ENCODE measurements at regions not wholly inside any gene's neighbourhood (a gene's known extent, or its start where the extent isn't known, plus 50 kb on each side); places are given as distances from the start of the nearest gene placed in this dataset.
"Not testable (repeated sequence)": the region's sequence is repeated elsewhere in the genome, so short reads cannot be mapped to it uniquely, and the experiment has no call there.

DNA sequence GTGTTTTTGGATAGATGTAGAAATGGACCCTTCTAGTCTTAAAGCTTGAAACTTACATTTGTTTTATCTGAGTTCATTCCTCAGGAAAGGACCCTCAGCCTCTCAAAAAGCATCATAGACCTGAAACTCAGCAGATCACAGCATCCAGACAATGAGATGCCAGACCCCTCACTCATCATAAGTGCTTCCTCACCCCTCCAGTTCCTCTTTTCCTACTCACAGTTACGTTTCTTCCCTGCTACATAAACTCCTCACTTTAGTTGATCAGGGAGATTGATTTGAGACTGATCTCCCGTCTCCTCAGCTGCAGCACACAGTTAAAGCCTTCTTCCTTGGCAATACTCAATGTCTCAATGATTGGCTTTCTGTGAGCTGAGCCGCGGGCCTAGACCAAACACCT is 282.0 kb downstream of the FAM72C start:
- 50% methylated on average over 1 of the region's 4 CpGs for WGBS (ENCODE audit: insufficient coverage)
- Histone ChIP-seq H3K27me3 (ENCODE audit: control insufficient read depth, insufficient read depth, low read length) (peaks cover 37% of the 10 kb centered on the region), H3K36me3 (ENCODE audit: control insufficient read depth, insufficient read depth, low read length) (no peaks in the 10 kb centered on the region), H3K4me1 (ENCODE audit: control insufficient read depth, insufficient read depth, low read length) (no peaks in the 10 kb centered on the region), H3K9me3 (ENCODE audit: control insufficient read depth, insufficient read depth, low read length) (no peaks in the 10 kb centered on the region), H3K27ac (ENCODE audit: low read depth, low read length) (no peak overlapping the region), H3K4me3 (ENCODE audit: low read depth, low read length) (no peak overlapping the region)
- no peak for DNase-seq (ENCODE audit: low read depth in 4 of 6, low spot score in 6 of 6)

- H3K27me3 ChIP-seq (ENCODE audit: control insufficient read depth, insufficient read depth, low read length): peaks cover 2% of the 10 kb centered on the region
- H3K36me3 ChIP-seq (ENCODE audit: control insufficient read depth, insufficient read depth, low read length): no peaks in the 10 kb centered on the region
- H3K9me3 ChIP-seq (ENCODE audit: control insufficient read depth, insufficient read depth, low read length): no peaks in the 10 kb centered on the region
- WGBS (ENCODE audit: insufficient coverage): 87% methylated on average over 14 of the region's 14 CpGs
- no peak overlapping the region for H3K4me3 ChIP-seq (ENCODE audit: low read depth, low read length)
- no peaks in the 10 kb centered on the region for H3K4me1 ChIP-seq (ENCODE audit: control insufficient read depth, insufficient read depth, low read length)
- no peak overlapping the region for H3K27ac ChIP-seq (ENCODE audit: low read depth, low read length)
- DNase-seq (ENCODE audit: low read depth in 4 of 6, low spot score in 6 of 6): no peak
These were observed 291.5 kb downstream of the FAM72C start for GRCh38 chr1:143680304-143680703.

DNA sequence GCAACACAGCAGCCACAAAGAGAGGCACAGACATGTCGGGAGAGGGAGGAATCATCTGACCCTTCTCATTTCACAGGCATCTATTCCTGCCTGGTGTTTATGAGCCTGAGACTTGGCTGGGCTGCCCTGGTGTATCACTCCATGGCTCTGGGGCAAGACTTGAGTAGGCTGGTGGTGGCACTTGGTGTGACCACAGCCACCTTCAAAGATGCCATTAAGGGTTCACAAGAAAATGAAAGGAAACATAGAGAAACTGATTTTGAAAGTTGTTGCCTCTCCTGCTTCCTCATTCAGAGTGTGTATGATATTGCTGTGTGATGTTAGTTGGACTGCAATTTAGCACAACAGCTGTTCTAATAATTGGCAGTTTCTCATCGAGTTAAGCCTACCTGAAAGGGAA is 298.8 kb downstream of the FAM72C start:
- WGBS (ENCODE audit: insufficient coverage): no CpG with 5 or more reads among the region's 2 CpGs
- H3K36me3 ChIP-seq (ENCODE audit: control insufficient read depth, insufficient read depth, low read length): no peaks in the 10 kb centered on the region
- no peaks in the 10 kb centered on the region for H3K9me3 ChIP-seq (ENCODE audit: control insufficient read depth, insufficient read depth, low read length)

GRCh38 chr1:143667730-143668129 is 304.1 kb downstream of the FAM72C start:
- H3K4me1 ChIP-seq (ENCODE audit: control insufficient read depth, insufficient read depth, low read length): no peaks in the 10 kb centered on the region
- H3K27ac ChIP-seq (ENCODE audit: low read depth, low read length): no peak overlapping the region
- H3K27me3 ChIP-seq (ENCODE audit: control insufficient read depth, insufficient read depth, low read length): peaks cover 13% of the 10 kb centered on the region
- no peaks in the 10 kb centered on the region for H3K9me3 ChIP-seq (ENCODE audit: control insufficient read depth, insufficient read depth, low read length)
- WGBS (ENCODE audit: insufficient coverage): 41% methylated on average over 24 of the region's 24 CpGs
- no peak for DNase-seq (ENCODE audit: low read depth in 4 of 6, low spot score in 6 of 6)
- no peaks in the 10 kb centered on the region for H3K36me3 ChIP-seq (ENCODE audit: control insufficient read depth, insufficient read depth, low read length)
- H3K4me3 ChIP-seq (ENCODE audit: low read depth, low read length): no peak overlapping the region

More for the DNA sequence above, 298.8 kb downstream of the FAM72C start:
- no peaks in the 10 kb centered on the region for H3K4me1 ChIP-seq (ENCODE audit: control insufficient read depth, insufficient read depth, low read length)
- H3K27me3 ChIP-seq (ENCODE audit: control insufficient read depth, insufficient read depth, low read length): peaks cover 8% of the 10 kb centered on the region
- no peak for DNase-seq (ENCODE audit: low read depth in 4 of 6, low spot score in 6 of 6)
- no peak overlapping the region for H3K4me3 ChIP-seq (ENCODE audit: low read depth, low read length)
- H3K27ac ChIP-seq (ENCODE audit: low read depth, low read length): no peak overlapping the region

DNA sequence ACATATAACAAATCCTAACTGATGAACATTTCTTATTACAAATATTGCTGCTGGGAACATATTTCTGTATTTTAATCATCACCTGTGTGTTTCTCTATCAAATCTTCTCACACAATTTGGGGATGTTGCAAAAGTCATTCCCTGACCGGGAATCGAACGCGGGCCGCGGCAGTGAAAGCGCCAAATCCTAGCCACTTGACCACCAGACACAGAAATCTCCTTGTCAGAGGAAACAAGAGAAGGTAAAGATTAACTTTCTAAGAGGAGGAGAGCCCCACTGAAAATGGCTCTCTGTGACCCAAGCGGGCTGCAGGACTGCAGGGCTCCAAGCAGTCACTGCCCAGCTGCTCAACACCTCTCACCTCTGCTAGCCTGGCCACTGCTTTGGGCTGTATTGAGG is 304.9 kb downstream of the FAM72C start:
- no peak for DNase-seq (ENCODE audit: low read depth in 4 of 6, low spot score in 6 of 6)
- peaks cover 13% of the 10 kb centered on the region for H3K27me3 ChIP-seq (ENCODE audit: control insufficient read depth, insufficient read depth, low read length)

GRCh38 chr1:143665606-143666005 is 306.2 kb downstream of the FAM72C start:
- WGBS (ENCODE audit: insufficient coverage): 86% methylated on average over 7 of the region's 9 CpGs

More for the DNA sequence above, 304.9 kb downstream of the FAM72C start:
- Histone ChIP-seq H3K27ac (ENCODE audit: low read depth, low read length) (no peak overlapping the region), H3K36me3 (ENCODE audit: control insufficient read depth, insufficient read depth, low read length) (no peaks in the 10 kb centered on the region), H3K4me3 (ENCODE audit: low read depth, low read length) (no peak overlapping the region), H3K9me3 (ENCODE audit: control insufficient read depth, insufficient read depth, low read length) (no peaks in the 10 kb centered on the region), H3K4me1 (ENCODE audit: control insufficient read depth, insufficient read depth, low read length) (no peaks in the 10 kb centered on the region)
- whole genome bisulfite sequencing (ENCODE audit: insufficient coverage): 60% methylated on average over 1 of the region's 8 CpGs

GRCh38 chr1:143663056-143663455 is 308.7 kb downstream of the FAM72C start:
- H3K4me3 ChIP-seq (ENCODE audit: low read depth, low read length); DNase-seq (ENCODE audit: low read depth in 4 of 6, low spot score in 6 of 6); H3K4me1 ChIP-seq (ENCODE audit: control insufficient read depth, insufficient read depth, low read length); H3K9me3 ChIP-seq (ENCODE audit: control insufficient read depth, insufficient read depth, low read length); H3K36me3 ChIP-seq (ENCODE audit: control insufficient read depth, insufficient read depth, low read length); H3K27ac ChIP-seq (ENCODE audit: low read depth, low read length): not testable (repeated sequence)
- peaks cover 22% of the 10 kb centered on the region for H3K27me3 ChIP-seq (ENCODE audit: control insufficient read depth, insufficient read depth, low read length)
- 83% methylated on average over 1 of the region's 2 CpGs for WGBS (ENCODE audit: insufficient coverage)

More at GRCh38 chr1:143665606-143666005, 306.2 kb downstream of the FAM72C start:
- H3K9me3 ChIP-seq (ENCODE audit: control insufficient read depth, insufficient read depth, low read length): no peaks in the 10 kb centered on the region
- DNase-seq (ENCODE audit: low read depth in 4 of 6, low spot score in 6 of 6): no peak
- H3K4me3 ChIP-seq (ENCODE audit: low read depth, low read length): no peak overlapping the region
- H3K36me3 ChIP-seq (ENCODE audit: control insufficient read depth, insufficient read depth, low read length): no peaks in the 10 kb centered on the region
- H3K4me1 ChIP-seq (ENCODE audit: control insufficient read depth, insufficient read depth, low read length): no peaks in the 10 kb centered on the region
- peaks cover 21% of the 10 kb centered on the region for H3K27me3 ChIP-seq (ENCODE audit: control insufficient read depth, insufficient read depth, low read length)
- no peak overlapping the region for H3K27ac ChIP-seq (ENCODE audit: low read depth, low read length)

DNA sequence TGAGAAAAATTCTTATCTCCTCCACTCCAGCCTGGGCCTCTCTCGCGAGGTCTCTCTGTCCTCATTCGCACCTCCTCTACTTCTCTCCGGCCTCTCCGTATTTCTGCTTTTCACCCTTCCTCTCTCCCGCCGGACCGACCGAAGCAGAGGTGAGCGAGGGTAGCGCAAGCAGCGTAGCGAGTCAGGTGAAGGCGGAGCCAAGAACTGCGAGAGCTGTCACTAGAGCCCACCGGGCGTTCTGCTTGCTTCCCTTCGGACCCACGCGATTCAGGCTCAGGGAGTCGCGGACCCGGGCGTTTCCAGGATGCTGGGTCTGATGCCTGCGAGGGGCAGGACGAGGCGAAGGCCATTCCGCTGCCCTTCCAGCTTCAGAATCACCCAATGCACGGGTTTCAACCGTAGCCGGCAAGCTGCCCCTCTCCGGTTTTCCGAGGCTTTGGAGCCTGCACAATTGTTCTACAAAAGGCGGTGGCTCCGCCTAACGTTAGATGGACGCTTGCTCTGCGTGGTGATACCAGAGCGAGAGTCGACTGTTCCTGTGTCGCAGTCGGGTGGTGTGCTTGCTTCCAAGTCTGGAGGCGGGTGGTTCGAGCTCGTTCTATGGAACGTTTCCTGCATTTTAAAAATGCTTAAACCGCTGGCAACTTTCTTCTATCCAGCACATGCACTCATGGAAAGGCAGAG is 310.2 kb downstream of the FAM72C start:
- under 1% methylated on average over 46 of the region's 47 CpGs for WGBS (ENCODE audit: insufficient coverage)
- no peak overlapping the region for H3K4me3 ChIP-seq (ENCODE audit: low read depth, low read length)
- peak in 3 of 6 donors; percentile 11 to 77 (median 47) for DNase-seq (ENCODE audit: low read depth in 4 of 6, low spot score in 6 of 6)
- no peaks in the 10 kb centered on the region for H3K9me3 ChIP-seq (ENCODE audit: control insufficient read depth, insufficient read depth, low read length)
- H3K4me1 ChIP-seq (ENCODE audit: control insufficient read depth, insufficient read depth, low read length): no peaks in the 10 kb centered on the region
- no peaks in the 10 kb centered on the region for H3K36me3 ChIP-seq (ENCODE audit: control insufficient read depth, insufficient read depth, low read length)
- peaks cover 18% of the 10 kb centered on the region for H3K27me3 ChIP-seq (ENCODE audit: control insufficient read depth, insufficient read depth, low read length)
- H3K27ac ChIP-seq (ENCODE audit: low read depth, low read length): no peak overlapping the region

DNA sequence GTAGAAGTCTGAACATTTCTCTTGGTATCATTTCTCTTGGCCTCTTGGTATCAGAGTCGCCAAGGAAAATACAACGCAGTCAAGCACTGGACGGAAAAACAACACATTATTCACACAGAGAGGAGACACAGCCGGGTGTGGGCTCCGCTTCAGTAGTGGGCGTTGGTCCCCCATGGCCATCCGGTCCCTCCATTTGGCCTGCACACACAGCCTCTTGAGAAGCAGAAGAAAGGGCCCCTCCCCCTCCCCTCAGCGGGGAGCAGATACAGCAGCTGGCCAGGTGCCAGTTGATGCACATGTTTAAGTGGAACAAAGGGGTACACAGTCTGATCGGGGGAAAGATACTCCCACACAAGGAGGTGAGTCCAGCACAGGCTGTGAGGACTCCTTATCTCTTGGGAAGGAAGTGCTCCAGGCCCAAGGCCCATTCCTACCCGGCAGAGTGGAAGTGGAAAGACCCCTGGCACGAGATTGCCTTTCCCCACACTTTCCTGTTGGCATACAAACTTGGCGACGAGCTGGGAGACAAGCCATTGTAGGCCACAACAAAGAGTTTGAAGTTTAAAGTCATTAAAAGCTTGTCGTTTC is 311.3 kb downstream of the FAM72C start:
- no peaks in the 10 kb centered on the region for H3K4me1 ChIP-seq (ENCODE audit: control insufficient read depth, insufficient read depth, low read length)
- H3K36me3 ChIP-seq (ENCODE audit: control insufficient read depth, insufficient read depth, low read length): no peaks in the 10 kb centered on the region
- no peak overlapping the region for H3K4me3 ChIP-seq (ENCODE audit: low read depth, low read length)
- no peak overlapping the region for H3K27ac ChIP-seq (ENCODE audit: low read depth, low read length)
- H3K9me3 ChIP-seq (ENCODE audit: control insufficient read depth, insufficient read depth, low read length): no peaks in the 10 kb centered on the region
- H3K27me3 ChIP-seq (ENCODE audit: control insufficient read depth, insufficient read depth, low read length): peaks cover 18% of the 10 kb centered on the region
- WGBS (ENCODE audit: insufficient coverage): 20% methylated on average over 13 of the region's 14 CpGs
- DNase-seq (ENCODE audit: low read depth in 4 of 6, low spot score in 6 of 6): no peak

GRCh38 chr1:143653429-143653802 is 318.4 kb downstream of the FAM72C start:
- 34% methylated on average over 24 of the region's 24 CpGs for WGBS (ENCODE audit: insufficient coverage)
- Histone ChIP-seq H3K9me3 (ENCODE audit: control insufficient read depth, insufficient read depth, low read length) (no peaks in the 10 kb centered on the region), H3K36me3 (ENCODE audit: control insufficient read depth, insufficient read depth, low read length) (no peaks in the 10 kb centered on the region), H3K4me1 (ENCODE audit: control insufficient read depth, insufficient read depth, low read length) (no peaks in the 10 kb centered on the region), H3K27me3 (ENCODE audit: control insufficient read depth, insufficient read depth, low read length) (peaks cover 45% of the 10 kb centered on the region), H3K27ac (ENCODE audit: low read depth, low read length) (no peak overlapping the region), H3K4me3 (ENCODE audit: low read depth, low read length) (no peak overlapping the region)
- DNase-seq (ENCODE audit: low read depth in 4 of 6, low spot score in 6 of 6): no peak
